Gastroesophageal sphincter (tissue), 4 donors: ENCODE measurements at regions not wholly inside any gene's neighbourhood (a gene's known extent, or its start where the extent isn't known, plus 50 kb on each side); places are given as distances from the start of the nearest gene placed in this dataset.

ENCODE experiments used
- ATAC-seq: fragments of 150-250 bp; one replicate; pipeline ENCODE4 v1.9.1; 2016; ENCODE audit warnings: mild to moderate bottlenecking, moderate library complexity
- H3K27ac ChIP-seq, 4 donors: fragments of 200-600 bp; sonication (generic) in 3 of 4; 1 replicate in 3 of 4; 2 replicates in 1 of 4; pipeline ENCODE4 v1.5.1; 2016 to 2019
- H3K27me3 ChIP-seq: fragments of 200-600 bp; sonication (generic); one replicate; pipeline ENCODE4 v1.5.1; 2019
- H3K36me3 ChIP-seq, 2 donors: fragments of 200-600 bp; sonication (generic); one replicate each; pipeline ENCODE4 v1.5.1; 2019; ENCODE audit warnings: control low read depth in 1 of 2
- H3K4me1 ChIP-seq, 3 donors: fragments of 200-600 bp; sonication (generic); 1 replicate in 2 of 3; 2 replicates in 1 of 3; pipeline ENCODE4 v1.5.1; 2016 to 2019; ENCODE audit warnings: control low read depth in 2 of 3
- H3K4me3 ChIP-seq, 2 donors: fragments of 200-600 bp; sonication (generic); one replicate each; pipeline ENCODE4 v1.5.1; 2019; ENCODE audit warnings: mild to moderate bottlenecking in 1 of 2, moderate library complexity in 1 of 2
- H3K9me3 ChIP-seq, 3 donors: fragments of 200-600 bp; sonication (generic); one replicate each; pipeline ENCODE4 v1.5.1; 2017 to 2019; ENCODE audit warnings: control low read depth in 2 of 3
- EP300 ChIP-seq: sonication (generic); formaldehyde crosslinking; IDR thresholded peaks from one replicate; pipeline ENCODE4 v1.6.1; 2017; ENCODE audit warnings: antibody characterized with exemption, mild to moderate bottlenecking
- POLR2A ChIP-seq, 2 donors: fragments of 450-650 bp; IDR thresholded peaks; one replicate each; pipeline ENCODE4 v1.6.1; 2017; ENCODE audit warnings: antibody characterized with exemption in 2 of 2, mild to moderate bottlenecking in 2 of 2, moderate library complexity in 1 of 2
- POLR2AphosphoS5 ChIP-seq: sonication (generic); formaldehyde crosslinking; IDR thresholded peaks from one replicate; pipeline ENCODE4 v1.6.1; 2017; ENCODE audit warnings: antibody characterized with exemption
- WGBS, 2 donors: methylation state at CpG; one replicate each; pipeline ENCODE4 v1.1.5; 2018; ENCODE audit warnings: low coverage in 1 of 2; 5-methylcytosine and 5-hydroxymethylcytosine counted together
- TF ChIP-seq, protein P1 (sequence below), 4 experiments: fragments of 200-600 bp in 2 of 4; fragments of 450-650 bp in 2 of 4; sonication (generic) in 1 of 4; IDR thresholded peaks; one replicate each; pipeline ENCODE4 v1.5.1; 2017 to 2019; ENCODE audit warnings: antibody characterized with exemption in 4 of 4, mild to moderate bottlenecking in 2 of 4, moderate library complexity in 2 of 4

DNA sequence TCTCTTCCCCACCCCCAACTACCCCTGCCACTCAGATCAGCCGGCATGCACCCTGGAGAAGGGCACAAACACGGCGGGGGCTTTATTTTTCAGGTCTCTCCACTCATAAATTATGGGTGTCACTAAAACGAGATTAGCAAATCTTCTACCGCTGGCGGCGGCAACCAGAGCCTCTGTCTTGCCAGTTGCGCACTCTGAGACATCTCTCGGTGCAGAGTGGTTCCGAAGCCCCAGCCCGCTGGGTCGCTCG is 125.3 kb upstream of the C11orf58 start:
- no peak for ATAC-seq
- WGBS, 2 donors: 0% methylated on average over 3 of the region's 13 CpGs
- Histone ChIP-seq H3K27me3 (peaks cover 99% of the 10 kb centered on the region), H3K4me3 (peak overlapping the region in 1 of 2 donors; percentile 48), H3K4me1 (peaks cover 0 to 22% (median 10%) of the 10 kb centered on the region in 3 donors), H3K9me3 (no peaks in the 10 kb centered on the region), H3K27ac (no peak overlapping the region), H3K36me3 (no peaks in the 10 kb centered on the region)
- TF ChIP-seq EP300: no peak
- no peak for TF ChIP-seq POLR2AphosphoS5
- TF ChIP-seq, protein P1, sequence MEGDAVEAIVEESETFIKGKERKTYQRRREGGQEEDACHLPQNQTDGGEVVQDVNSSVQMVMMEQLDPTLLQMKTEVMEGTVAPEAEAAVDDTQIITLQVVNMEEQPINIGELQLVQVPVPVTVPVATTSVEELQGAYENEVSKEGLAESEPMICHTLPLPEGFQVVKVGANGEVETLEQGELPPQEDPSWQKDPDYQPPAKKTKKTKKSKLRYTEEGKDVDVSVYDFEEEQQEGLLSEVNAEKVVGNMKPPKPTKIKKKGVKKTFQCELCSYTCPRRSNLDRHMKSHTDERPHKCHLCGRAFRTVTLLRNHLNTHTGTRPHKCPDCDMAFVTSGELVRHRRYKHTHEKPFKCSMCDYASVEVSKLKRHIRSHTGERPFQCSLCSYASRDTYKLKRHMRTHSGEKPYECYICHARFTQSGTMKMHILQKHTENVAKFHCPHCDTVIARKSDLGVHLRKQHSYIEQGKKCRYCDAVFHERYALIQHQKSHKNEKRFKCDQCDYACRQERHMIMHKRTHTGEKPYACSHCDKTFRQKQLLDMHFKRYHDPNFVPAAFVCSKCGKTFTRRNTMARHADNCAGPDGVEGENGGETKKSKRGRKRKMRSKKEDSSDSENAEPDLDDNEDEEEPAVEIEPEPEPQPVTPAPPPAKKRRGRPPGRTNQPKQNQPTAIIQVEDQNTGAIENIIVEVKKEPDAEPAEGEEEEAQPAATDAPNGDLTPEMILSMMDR (IDR thresholded peaks at IDR 0.05): no peak
- TF ChIP-seq POLR2A (IDR thresholded peaks at IDR 0.05): no peak

DNA sequence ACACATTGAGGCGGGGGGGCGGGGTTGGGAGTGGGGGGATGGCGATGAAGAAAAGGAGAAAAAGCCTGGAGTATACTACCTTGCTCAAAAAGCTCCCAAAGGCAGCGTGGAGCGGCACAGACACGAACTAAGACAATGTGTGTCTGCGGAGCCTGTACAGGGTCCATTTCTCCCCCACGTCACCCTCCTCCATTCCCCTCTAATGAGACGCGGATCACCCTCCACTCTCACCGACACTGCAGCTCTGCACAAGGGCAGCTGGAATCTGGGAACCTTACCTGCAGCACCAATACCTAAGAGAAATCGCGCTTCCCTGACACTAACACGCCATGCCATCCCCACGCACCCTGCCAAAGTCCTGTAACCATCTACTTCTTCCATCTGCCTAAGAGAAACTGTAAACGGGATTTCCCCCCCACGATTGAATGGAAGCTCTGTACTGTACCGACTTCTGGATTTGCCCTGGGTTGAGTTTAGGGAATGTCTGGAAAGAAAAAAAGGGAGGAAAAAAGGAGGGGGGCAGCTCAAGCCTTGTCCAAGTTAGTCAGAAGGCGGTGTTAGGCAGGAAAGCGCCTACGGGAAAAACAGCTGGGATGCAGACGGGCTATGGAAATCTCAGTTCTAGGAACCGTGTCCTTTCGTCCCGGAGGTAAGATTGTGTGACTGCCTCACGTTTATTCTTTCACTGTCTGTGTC is 125.7 kb upstream of the C11orf58 start:
- no peaks in the 10 kb centered on the region for H3K9me3 ChIP-seq
- peak; percentile 11 for ATAC-seq

DNA sequence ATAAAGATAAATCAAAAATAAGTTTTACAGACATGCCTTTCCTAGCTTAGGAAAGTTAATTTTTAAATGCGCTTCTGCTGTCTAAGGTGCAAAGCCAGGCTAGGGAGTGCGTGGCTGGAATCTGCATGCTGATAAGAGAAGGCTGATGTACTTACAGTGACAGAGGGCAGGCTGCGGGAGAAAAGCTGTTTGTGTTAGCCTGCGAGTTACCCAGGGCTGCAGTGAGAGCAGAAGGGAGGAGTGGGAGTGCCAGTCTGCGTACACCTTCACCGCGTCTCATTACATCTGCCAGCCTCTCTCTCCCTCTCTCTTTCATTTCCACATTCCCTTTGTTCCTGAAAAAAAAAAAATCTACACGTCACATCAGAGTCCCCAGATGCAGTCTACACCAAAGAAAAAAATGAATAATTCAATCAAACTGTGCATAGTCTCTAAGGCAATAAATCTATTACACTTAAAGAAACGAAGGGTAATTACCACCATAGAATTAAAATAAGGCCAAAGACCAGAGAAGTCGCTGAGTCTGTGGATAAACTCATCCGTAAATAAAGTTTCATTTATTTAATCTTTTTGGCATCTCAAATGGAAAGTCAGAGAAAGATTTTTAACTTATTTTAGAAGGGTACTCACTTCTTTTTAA is 126.4 kb upstream of the C11orf58 start:
- H3K27ac ChIP-seq: no peak overlapping the region
- peak overlapping the region in 1 of 2 donors; percentile 48 for H3K4me3 ChIP-seq

More for the DNA sequence above, 125.7 kb upstream of the C11orf58 start:
- Histone ChIP-seq H3K27me3 (peaks cover 99% of the 10 kb centered on the region), H3K4me1 (peaks cover 0 to 27% (median 10%) of the 10 kb centered on the region in 3 donors), H3K4me3 (peak overlapping the region in 1 of 2 donors; percentile 48), H3K27ac (no peak overlapping the region), H3K36me3 (no peaks in the 10 kb centered on the region)
- TF ChIP-seq, protein P1 (IDR thresholded peaks at IDR 0.05): no peak
- TF ChIP-seq POLR2AphosphoS5: no peak
- TF ChIP-seq POLR2A (IDR thresholded peaks at IDR 0.05): no peak
- no peak for TF ChIP-seq EP300
- WGBS, 2 donors: 4 to 6% methylated on average over 20 to 25 of the region's 26 CpGs

DNA sequence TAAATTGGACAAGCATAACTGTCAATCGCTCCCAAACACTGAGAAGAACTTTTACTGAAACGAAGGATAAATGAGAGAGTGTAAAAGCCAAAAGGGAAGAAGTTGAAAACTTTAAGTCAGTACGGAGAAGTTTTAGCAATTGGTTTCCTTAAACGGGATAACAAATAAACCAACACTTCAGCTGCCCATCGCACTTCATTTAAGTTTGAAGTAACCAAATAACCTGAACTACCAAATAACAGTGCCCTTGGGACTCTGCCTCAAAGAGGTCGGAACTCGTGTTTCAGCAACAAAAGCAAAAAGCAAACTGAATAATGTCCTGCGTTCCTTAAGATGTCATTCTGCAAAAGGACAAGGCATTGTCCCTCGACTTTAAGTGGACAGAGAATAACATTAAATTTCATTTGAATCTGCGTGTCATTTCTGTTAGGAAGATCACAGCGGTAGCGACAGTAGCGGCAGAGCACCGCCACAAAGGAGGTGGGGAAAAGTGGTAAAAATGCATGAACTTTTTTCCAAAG is 127.0 kb upstream of the C11orf58 start:
- Histone ChIP-seq H3K9me3 (no peaks in the 10 kb centered on the region), H3K27me3 (peaks cover 99% of the 10 kb centered on the region), H3K36me3 (no peaks in the 10 kb centered on the region), H3K4me3 (no peak overlapping the region), H3K4me1 (peaks cover 0 to 40% (median 18%) of the 10 kb centered on the region in 3 donors), H3K27ac (no peak overlapping the region)
- WGBS, 2 donors: 17 to 24% methylated on average over 13 of the region's 14 CpGs
- TF ChIP-seq EP300 (no peak), POLR2A (IDR thresholded peaks at IDR 0.05) (no peak)
- ATAC-seq: no peak

More for the DNA sequence above, 126.4 kb upstream of the C11orf58 start:
- Histone ChIP-seq H3K9me3 (no peaks in the 10 kb centered on the region), H3K36me3 (no peaks in the 10 kb centered on the region), H3K4me1 (peaks cover 0 to 34% (median 14%) of the 10 kb centered on the region in 3 donors), H3K27me3 (peaks cover 99% of the 10 kb centered on the region)
- TF ChIP-seq POLR2AphosphoS5 (no peak), POLR2A (IDR thresholded peaks at IDR 0.05) (no peak), EP300 (no peak)
- TF ChIP-seq, protein P1 (IDR thresholded peaks at IDR 0.05): no peak
- no peak for ATAC-seq
- 22 to 24% methylated on average over 10 to 11 of the region's 11 CpGs for WGBS, 2 donors

DNA sequence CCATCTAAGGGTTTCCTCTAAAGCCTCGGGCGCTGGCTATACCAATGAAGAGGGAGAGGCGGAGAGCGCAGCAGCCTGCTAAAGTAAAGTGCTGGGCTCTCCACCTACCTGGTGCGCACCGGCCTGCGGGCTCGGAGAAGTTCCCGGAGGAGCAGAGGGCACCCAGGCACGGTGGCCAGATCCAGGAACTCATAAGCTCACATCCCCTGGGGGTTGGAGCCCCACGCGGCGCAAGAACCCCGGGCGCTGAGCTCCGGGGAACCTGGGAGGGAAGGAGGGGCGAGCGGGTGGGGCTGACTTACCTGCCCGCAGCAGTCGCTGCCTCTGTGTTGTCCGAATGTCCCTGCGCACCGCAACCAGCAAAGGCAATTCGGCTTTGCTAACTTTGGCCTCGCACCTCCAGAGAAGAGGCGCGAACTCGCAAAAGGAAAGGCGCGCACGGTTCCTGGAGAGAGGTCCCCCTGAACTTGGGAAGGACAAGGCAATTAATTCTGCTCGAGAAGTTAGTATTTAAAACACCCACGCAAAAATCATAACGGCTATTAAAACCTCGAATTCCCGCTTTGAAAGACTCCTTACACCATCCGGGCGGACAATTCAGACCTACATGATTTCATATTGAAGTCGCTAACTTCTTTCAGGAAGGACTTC is 127.6 kb upstream of the C11orf58 start:
- TF ChIP-seq POLR2A (IDR thresholded peaks at IDR 0.05) (no peak), EP300 (no peak), POLR2AphosphoS5 (no peak)
- TF ChIP-seq, protein P1 (IDR thresholded peaks at IDR 0.05): no peak
- Histone ChIP-seq H3K4me3 (no peak overlapping the region), H3K27me3 (peaks cover 98% of the 10 kb centered on the region), H3K4me1 (peaks cover 0 to 44% (median 18%) of the 10 kb centered on the region in 3 donors), H3K36me3 (no peaks in the 10 kb centered on the region), H3K9me3 (no peaks in the 10 kb centered on the region), H3K27ac (no peak overlapping the region)
- no peak for ATAC-seq
- WGBS, 2 donors: 17 to 27% methylated on average over 13 to 15 of the region's 39 CpGs
